Sigmoid colon (tissue), 6 donors: ENCODE measurements at regions not wholly inside any gene's neighbourhood (a gene's known extent, or its start where the extent isn't known, plus 50 kb on each side); places are given as distances from the start of the nearest gene placed in this dataset.

Experiments
- DNase-seq: peaks from one replicate; pipeline ENCODE4 v3.0.0-alpha.2; 2019
- H3K27ac ChIP-seq, 4 donors: fragments of 200-600 bp; sonication (generic); one replicate each; pipeline ENCODE4 v1.5.1; 2016 to 2019; ENCODE audit warnings: mild to moderate bottlenecking in 1 of 4
- H3K27me3 ChIP-seq, 3 donors: fragments of 200-600 bp; sonication (generic); one replicate each; pipeline ENCODE4 v1.5.1; 2019; ENCODE audit warnings: mild to moderate bottlenecking in 1 of 3
- H3K36me3 ChIP-seq, 4 donors: fragments of 200-600 bp; sonication (generic); one replicate each; pipeline ENCODE4 v1.5.1; 2016 to 2019
- H3K4me1 ChIP-seq, 4 donors: fragments of 200-600 bp; sonication (generic); one replicate each; pipeline ENCODE4 v1.5.1; 2017 to 2019
- H3K4me3 ChIP-seq, 4 donors: fragments of 200-600 bp; sonication (generic); one replicate each; pipeline ENCODE4 v1.5.1; 2017 to 2019; ENCODE audit warnings: mild to moderate bottlenecking in 2 of 4, moderate library complexity in 1 of 4
- H3K9me3 ChIP-seq, 4 donors: fragments of 200-600 bp in 3 of 4; sonication (generic) in 3 of 4; one replicate each; pipeline versions ENCODE4 v1.5.1 to v1.6.1; 2013 to 2019
- CTCF ChIP-seq, 4 experiments: fragments of 450-650 bp in 3 of 4; fragments of 200-600 bp in 1 of 4; IDR thresholded peaks; one replicate each; pipeline ENCODE4 v1.5.1; 2016 to 2019; ENCODE audit warnings: antibody characterized with exemption in 4 of 4, mild to moderate bottlenecking in 3 of 4, moderate library complexity in 2 of 4
- EP300 ChIP-seq, 4 donors: sonication (generic); formaldehyde crosslinking; IDR thresholded peaks; one replicate each; pipeline ENCODE4 v1.6.1; 2017; ENCODE audit warnings: antibody characterized with exemption in 4 of 4
- POLR2A ChIP-seq, 2 donors: fragments of 450-650 bp; IDR thresholded peaks; one replicate each; pipeline ENCODE4 v1.6.1; 2016; ENCODE audit warnings: antibody characterized with exemption in 2 of 2, mild to moderate bottlenecking in 2 of 2, moderate library complexity in 2 of 2
- POLR2AphosphoS5 ChIP-seq, 4 donors: sonication (generic); formaldehyde crosslinking; IDR thresholded peaks; one replicate each; pipeline ENCODE4 v1.6.1; 2017; ENCODE audit warnings: antibody characterized with exemption in 4 of 4
- WGBS, 2 donors: extraction: QIAGEN DNeasy Blood & Tissue Kit; methylation state at CpG; one replicate each; pipeline ENCODE4 v1.1.7; 2013; 5-methylcytosine and 5-hydroxymethylcytosine counted together
- intact Hi-C: fragments of 100-400 bp; cut with DNase I; formaldehyde crosslinking; loops from one replicate; pipeline ENCODE4 v1.15.1; 2023
- donor health status: healthy with polysubstance abuse.
- donor health status: healthy.

GRCh38 chr3:13976469-13976868, 96.6 kb upstream of the WNT7A start:
- Histone ChIP-seq H3K27ac (no peak overlapping the region), H3K36me3 (no peaks in the 10 kb centered on the region), H3K4me3 (no peak overlapping the region), H3K27me3 (no peaks in the 10 kb centered on the region), H3K4me1 (no peaks in the 10 kb centered on the region), H3K9me3 (peaks cover 0 to 11% (median 3%) of the 10 kb centered on the region in 4 donors)
- no peak for TF ChIP-seq POLR2AphosphoS5 (IDR thresholded peaks at IDR 0.05)
- TF ChIP-seq EP300 (IDR thresholded peaks at IDR 0.05): no peak
- TF ChIP-seq POLR2A (IDR thresholded peaks at IDR 0.05): no peak
- TF ChIP-seq CTCF (IDR thresholded peaks at IDR 0.05): no peak
- intact Hi-C loops: no loop called here
- DNase-seq: no peak

- Histone ChIP-seq H3K4me1 (no peaks in the 10 kb centered on the region), H3K36me3 (no peaks in the 10 kb centered on the region), H3K27me3 (no peaks in the 10 kb centered on the region), H3K9me3 (peaks cover 0 to 11% (median 4%) of the 10 kb centered on the region in 4 donors), H3K4me3 (no peak overlapping the region), H3K27ac (no peak overlapping the region)
- 75 to 77% methylated on average over 2 of the region's 2 CpGs for WGBS, 2 donors
- TF ChIP-seq POLR2A (IDR thresholded peaks at IDR 0.05): no peak
- TF ChIP-seq POLR2AphosphoS5 (IDR thresholded peaks at IDR 0.05): no peak
- no peak for TF ChIP-seq CTCF (IDR thresholded peaks at IDR 0.05)
- TF ChIP-seq EP300 (IDR thresholded peaks at IDR 0.05): no peak
- intact Hi-C loops: no loop called here
- no peak for DNase-seq
These were observed 95.8 kb upstream of the WNT7A start for GRCh38 chr3:13975686-13976085.

- Histone ChIP-seq H3K4me3 (no peak overlapping the region), H3K27ac (no peak overlapping the region), H3K4me1 (no peaks in the 10 kb centered on the region), H3K27me3 (no peaks in the 10 kb centered on the region), H3K9me3 (peaks cover 0 to 11% (median 4%) of the 10 kb centered on the region in 4 donors), H3K36me3 (no peaks in the 10 kb centered on the region)
- no peak for DNase-seq
- intact Hi-C loops: no loop called here
- TF ChIP-seq CTCF (IDR thresholded peaks at IDR 0.05) (no peak), POLR2A (IDR thresholded peaks at IDR 0.05) (no peak), POLR2AphosphoS5 (IDR thresholded peaks at IDR 0.05) (no peak), EP300 (IDR thresholded peaks at IDR 0.05) (no peak)
- 82 to 89% methylated on average over 5 of the region's 5 CpGs for WGBS, 2 donors
These were observed 93.0 kb upstream of the WNT7A start for GRCh38 chr3:13972679-13973379.

GRCh38 chr3:13966302-13966701, 86.4 kb upstream of the WNT7A start:
- H3K36me3 ChIP-seq: no peaks in the 10 kb centered on the region
- intact Hi-C loops: no loop called here

More at GRCh38 chr3:13966302-13966701, 86.4 kb upstream of the WNT7A start:
- TF ChIP-seq POLR2A (IDR thresholded peaks at IDR 0.05): no peak
- no peak for TF ChIP-seq CTCF (IDR thresholded peaks at IDR 0.05)
- no peak for TF ChIP-seq EP300 (IDR thresholded peaks at IDR 0.05)
- no peak for TF ChIP-seq POLR2AphosphoS5 (IDR thresholded peaks at IDR 0.05)
- 33 to 56% methylated on average over 3 of the region's 3 CpGs for WGBS, 2 donors
- peaks cover 0 to under 1% (median 0%) of the 10 kb centered on the region in 4 donors for H3K9me3 ChIP-seq
- no peaks in the 10 kb centered on the region for H3K27me3 ChIP-seq
- no peak overlapping the region for H3K4me3 ChIP-seq
- H3K27ac ChIP-seq: no peak overlapping the region
- H3K4me1 ChIP-seq: no peaks in the 10 kb centered on the region
- DNase-seq: no peak
